Sigmoid colon (tissue), 4 donors: ENCODE measurements at regions not wholly inside any gene's neighbourhood (a gene's known extent, or its start where the extent isn't known, plus 50 kb on each side); places are given as distances from the start of the nearest gene placed in this dataset.

Experiments
- EP300 ChIP-seq, 4 donors: sonication (generic); formaldehyde crosslinking; IDR thresholded peaks; one replicate each; pipeline ENCODE4 v1.6.1; 2017; ENCODE audit warnings: antibody characterized with exemption in 4 of 4
- TF ChIP-seq, protein P1 (sequence below), 4 experiments: fragments of 450-650 bp in 3 of 4; fragments of 200-600 bp in 1 of 4; IDR thresholded peaks; one replicate each; pipeline ENCODE4 v1.5.1; 2016 to 2019; ENCODE audit warnings: antibody characterized with exemption in 4 of 4, mild to moderate bottlenecking in 3 of 4, moderate library complexity in 2 of 4

GRCh38 chr7:45980973-45981372 is 59.9 kb upstream of the IGFBP3 start:
- no peak for TF ChIP-seq EP300 (IDR thresholded peaks at IDR 0.05)
- TF ChIP-seq, protein P1, sequence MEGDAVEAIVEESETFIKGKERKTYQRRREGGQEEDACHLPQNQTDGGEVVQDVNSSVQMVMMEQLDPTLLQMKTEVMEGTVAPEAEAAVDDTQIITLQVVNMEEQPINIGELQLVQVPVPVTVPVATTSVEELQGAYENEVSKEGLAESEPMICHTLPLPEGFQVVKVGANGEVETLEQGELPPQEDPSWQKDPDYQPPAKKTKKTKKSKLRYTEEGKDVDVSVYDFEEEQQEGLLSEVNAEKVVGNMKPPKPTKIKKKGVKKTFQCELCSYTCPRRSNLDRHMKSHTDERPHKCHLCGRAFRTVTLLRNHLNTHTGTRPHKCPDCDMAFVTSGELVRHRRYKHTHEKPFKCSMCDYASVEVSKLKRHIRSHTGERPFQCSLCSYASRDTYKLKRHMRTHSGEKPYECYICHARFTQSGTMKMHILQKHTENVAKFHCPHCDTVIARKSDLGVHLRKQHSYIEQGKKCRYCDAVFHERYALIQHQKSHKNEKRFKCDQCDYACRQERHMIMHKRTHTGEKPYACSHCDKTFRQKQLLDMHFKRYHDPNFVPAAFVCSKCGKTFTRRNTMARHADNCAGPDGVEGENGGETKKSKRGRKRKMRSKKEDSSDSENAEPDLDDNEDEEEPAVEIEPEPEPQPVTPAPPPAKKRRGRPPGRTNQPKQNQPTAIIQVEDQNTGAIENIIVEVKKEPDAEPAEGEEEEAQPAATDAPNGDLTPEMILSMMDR (IDR thresholded peaks at IDR 0.05), result no peak
